MCF 10A (cell line): ENCODE measurements at regions not wholly inside any gene's neighbourhood (a gene's known extent, or its start where the extent isn't known, plus 50 kb on each side); places are given as distances from the start of the nearest gene placed in this dataset.

Experiments
- BruUV-seq: library from RNA; stranded (reverse); fragments of 400-500 nt; replicated peaks from 2 replicates; lab custom pipeline; 2021; lab: Mats Ljungman, UMichigan
- CTCF ChIA-PET: fragments of 300-600 bp; sonication (Branson Sonifier 250); formaldehyde crosslinking; extraction: SDS; loops from one replicate; lab custom pipeline; 2021; ENCODE audit warnings: antibody characterized with exemption, inconsistent platforms; lab: Yijun Ruan, JAX
- POLR2A ChIA-PET: fragments of 300-600, 350-650 bp; sonication (Branson Sonifier 250); formaldehyde crosslinking; extraction: SDS; loops from one replicate; lab custom pipeline; 2020; ENCODE audit warnings: antibody characterized with exemption, inconsistent platforms; lab: Yijun Ruan, JAX
- DNase-seq: peaks from one replicate; pipeline ENCODE4 v3.0.0-alpha.2; 2018; ENCODE audit not compliant: unreplicated experiment
- H3K27ac Mint-ChIP-seq: one replicate; pipeline ENCODE4 v1.8.0; 2022; ENCODE audit warnings: mild to moderate bottlenecking, low read depth, mixed read lengths; ENCODE audit not compliant: unreplicated experiment
- H3K27me3 Mint-ChIP-seq: one replicate; pipeline ENCODE4 v1.8.0; 2022; ENCODE audit warnings: mixed read lengths; ENCODE audit not compliant: insufficient read depth, unreplicated experiment
- H3K36me3 Mint-ChIP-seq: one replicate; pipeline ENCODE4 v1.8.0; 2022; ENCODE audit warnings: mild to moderate bottlenecking, moderate library complexity, mixed read lengths; ENCODE audit not compliant: insufficient read depth, unreplicated experiment
- H3K4me1 Mint-ChIP-seq: one replicate; pipeline ENCODE4 v1.8.0; 2022; ENCODE audit warnings: mixed read lengths; ENCODE audit not compliant: insufficient read depth, unreplicated experiment
- H3K4me3 Mint-ChIP-seq: one replicate; pipeline ENCODE4 v1.8.0; 2022; ENCODE audit warnings: mild to moderate bottlenecking, moderate library complexity, mixed read lengths; ENCODE audit not compliant: unreplicated experiment
- H3K9me3 Mint-ChIP-seq: one replicate; pipeline ENCODE4 v1.8.0; 2022; ENCODE audit warnings: mixed read lengths; ENCODE audit not compliant: unreplicated experiment
- intact Hi-C: fragments of 100-400 bp; cut with micrococcal nuclease; formaldehyde crosslinking; loops from 2 replicates; pipeline ENCODE4 v1.14.1; 2022
- TF ChIP-seq, protein P1 (sequence below): fragments of 200-600 bp; IDR thresholded peaks from one replicate; pipeline ENCODE4 v1.8.0; 2022; ENCODE audit warnings: antibody characterized with exemption, mild to moderate bottlenecking; ENCODE audit not compliant: unreplicated experiment

DNA sequence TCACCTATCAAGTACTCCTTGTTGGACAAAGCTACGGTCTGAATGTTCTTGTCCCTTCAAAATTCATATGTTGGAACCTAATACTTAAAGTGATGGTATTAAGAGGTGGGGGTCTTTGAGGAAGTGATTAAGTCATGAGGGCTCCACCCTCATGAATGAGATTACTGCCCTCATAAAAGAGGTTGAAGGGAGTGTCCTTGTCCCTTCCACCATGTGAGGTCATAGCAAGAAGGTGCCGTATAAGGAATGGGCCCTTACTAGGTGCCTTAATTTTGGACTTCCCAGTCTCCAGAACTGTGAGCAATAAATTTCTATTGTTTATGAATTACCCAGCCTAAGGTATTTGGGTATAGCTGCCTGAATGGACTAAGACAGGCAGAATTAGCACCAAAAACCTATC is 191.1 kb upstream of the NUDT4 start:
- TF ChIP-seq, protein P1, sequence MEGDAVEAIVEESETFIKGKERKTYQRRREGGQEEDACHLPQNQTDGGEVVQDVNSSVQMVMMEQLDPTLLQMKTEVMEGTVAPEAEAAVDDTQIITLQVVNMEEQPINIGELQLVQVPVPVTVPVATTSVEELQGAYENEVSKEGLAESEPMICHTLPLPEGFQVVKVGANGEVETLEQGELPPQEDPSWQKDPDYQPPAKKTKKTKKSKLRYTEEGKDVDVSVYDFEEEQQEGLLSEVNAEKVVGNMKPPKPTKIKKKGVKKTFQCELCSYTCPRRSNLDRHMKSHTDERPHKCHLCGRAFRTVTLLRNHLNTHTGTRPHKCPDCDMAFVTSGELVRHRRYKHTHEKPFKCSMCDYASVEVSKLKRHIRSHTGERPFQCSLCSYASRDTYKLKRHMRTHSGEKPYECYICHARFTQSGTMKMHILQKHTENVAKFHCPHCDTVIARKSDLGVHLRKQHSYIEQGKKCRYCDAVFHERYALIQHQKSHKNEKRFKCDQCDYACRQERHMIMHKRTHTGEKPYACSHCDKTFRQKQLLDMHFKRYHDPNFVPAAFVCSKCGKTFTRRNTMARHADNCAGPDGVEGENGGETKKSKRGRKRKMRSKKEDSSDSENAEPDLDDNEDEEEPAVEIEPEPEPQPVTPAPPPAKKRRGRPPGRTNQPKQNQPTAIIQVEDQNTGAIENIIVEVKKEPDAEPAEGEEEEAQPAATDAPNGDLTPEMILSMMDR = no peak
- H3K36me3 Mint-ChIP-seq = no peaks in the 10 kb centered on the region
- POLR2A ChIA-PET = interaction anchor here (1.0 kb wide), 1 partner anchor 11 kb away, joined by 4 read pairs; no protein-coding TSS in a partner anchor
- H3K9me3 Mint-ChIP-seq = no peaks in the 10 kb centered on the region
- intact Hi-C loops = no loop called here
- no TSS peak for BruUV-seq
- no peaks in the 10 kb centered on the region for H3K27me3 Mint-ChIP-seq
- H3K27ac Mint-ChIP-seq = no peak overlapping the region
- no peak for DNase-seq
- peaks cover 9% of the 10 kb centered on the region for H3K4me1 Mint-ChIP-seq
- CTCF ChIA-PET = no interaction called here
- no peak overlapping the region for H3K4me3 Mint-ChIP-seq

DNA sequence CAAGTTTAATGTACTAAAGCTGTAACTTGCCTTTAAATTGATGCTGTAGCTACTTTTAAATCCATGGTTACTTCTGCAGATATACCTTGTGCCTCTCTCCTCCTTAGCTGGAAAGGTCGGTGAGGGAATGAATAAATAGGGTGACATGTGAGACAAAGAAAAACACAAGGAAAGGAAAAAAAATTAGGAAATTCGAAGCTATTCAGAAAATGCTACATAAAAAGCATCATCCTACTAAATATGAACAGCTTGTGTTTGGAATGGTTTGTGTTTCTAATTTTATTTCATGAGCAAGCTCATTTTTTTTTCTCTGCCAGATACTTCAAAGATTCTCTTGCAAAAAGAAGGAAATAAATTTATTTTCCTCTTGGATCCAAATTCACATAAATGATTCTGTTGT is 186.3 kb upstream of the NUDT4 start:
- H3K4me3 Mint-ChIP-seq = no peak overlapping the region

DNA sequence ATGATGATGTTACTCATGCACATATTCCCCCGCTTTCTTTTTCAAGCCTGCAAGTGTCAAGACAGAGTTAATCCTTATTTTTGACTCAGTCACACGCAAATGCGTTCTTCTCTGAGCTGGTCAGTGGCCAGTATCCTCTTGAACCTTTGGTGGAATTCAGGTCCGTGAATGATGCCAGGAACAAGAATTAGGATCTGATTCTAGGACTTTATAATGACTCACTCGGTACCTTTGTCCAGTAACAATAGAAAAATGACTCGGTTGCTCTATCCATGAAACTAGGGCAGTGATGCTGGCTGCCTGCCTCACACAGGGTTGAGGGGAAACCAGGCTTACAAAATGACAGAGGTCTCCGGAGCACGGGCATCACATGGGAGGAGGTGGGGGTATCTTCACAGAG is 185.8 kb upstream of the NUDT4 start:
- no peak for DNase-seq
- peaks cover 3% of the 10 kb centered on the region for H3K4me1 Mint-ChIP-seq
- BruUV-seq = no TSS peak
- intact Hi-C loops = no loop called here
- CTCF ChIA-PET = no interaction called here
- no peaks in the 10 kb centered on the region for H3K36me3 Mint-ChIP-seq
- H3K9me3 Mint-ChIP-seq = no peaks in the 10 kb centered on the region
- POLR2A ChIA-PET = interaction anchor here (0.6 kb wide), 1 partner anchor 9 kb away, joined by 3 read pairs; no protein-coding TSS in a partner anchor
- no peaks in the 10 kb centered on the region for H3K27me3 Mint-ChIP-seq
- no peak overlapping the region for H3K27ac Mint-ChIP-seq
- TF ChIP-seq, protein P1 = no peak
- no peak overlapping the region for H3K4me3 Mint-ChIP-seq

More for the DNA sequence above, 186.3 kb upstream of the NUDT4 start:
- TF ChIP-seq, protein P1 = no peak
- Mint-ChIP-seq H3K36me3 (no peaks in the 10 kb centered on the region), H3K27me3 (no peaks in the 10 kb centered on the region), H3K9me3 (no peaks in the 10 kb centered on the region), H3K27ac (no peak overlapping the region), H3K4me1 (no peaks in the 10 kb centered on the region)
- ChIA-PET POLR2A (interaction anchor here (0.6 to 1.4 kb wide), 2 partner anchors 8 to 12 kb away, joined by 3 to 4 read pairs; no protein-coding TSS in a partner anchor), CTCF (interaction anchor here (0.8 kb wide), 1 partner anchor 41 kb away, joined by 7 read pairs; no protein-coding TSS in a partner anchor)
- intact Hi-C loops = no loop called here
- BruUV-seq = no TSS peak
- no peak for DNase-seq

DNA sequence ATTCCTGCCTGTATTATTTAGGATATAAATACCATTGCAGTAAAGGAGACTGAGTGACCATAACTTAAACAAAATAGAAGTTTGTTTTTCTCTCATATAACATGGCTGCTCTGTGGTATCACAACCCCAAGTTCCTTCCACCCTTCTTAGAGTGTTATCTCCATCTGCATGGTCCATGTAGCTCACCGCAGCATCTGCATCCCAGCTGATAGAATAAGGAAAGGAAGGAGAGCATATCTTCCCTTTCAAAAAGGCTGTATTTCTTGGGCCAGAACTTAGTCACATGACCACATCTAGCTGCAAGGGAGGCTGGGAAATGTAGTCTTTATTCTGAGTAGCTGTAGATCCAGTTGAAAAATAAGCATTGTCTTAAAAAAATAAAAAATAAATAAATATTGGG is 184.8 kb upstream of the NUDT4 start:
- intact Hi-C loops = no loop called here
- POLR2A ChIA-PET = interaction anchor here (0.7 kb wide), 1 partner anchor 178 kb away, joined by 3 read pairs; no protein-coding TSS in a partner anchor
- TF ChIP-seq, protein P1 = no peak
- Mint-ChIP-seq H3K36me3 (no peaks in the 10 kb centered on the region), H3K9me3 (no peaks in the 10 kb centered on the region), H3K27me3 (no peaks in the 10 kb centered on the region), H3K4me1 (peaks cover 13% of the 10 kb centered on the region), H3K4me3 (no peak overlapping the region), H3K27ac (no peak overlapping the region)
- CTCF ChIA-PET = no interaction called here
- BruUV-seq = no TSS peak
- DNase-seq = no peak
